ENCODE measurements at regions not wholly inside any gene's neighbourhood (a gene's known extent, or its start where the extent isn't known, plus 50 kb on each side); places are given as distances from the start of the nearest gene placed in this dataset.

DNA sequence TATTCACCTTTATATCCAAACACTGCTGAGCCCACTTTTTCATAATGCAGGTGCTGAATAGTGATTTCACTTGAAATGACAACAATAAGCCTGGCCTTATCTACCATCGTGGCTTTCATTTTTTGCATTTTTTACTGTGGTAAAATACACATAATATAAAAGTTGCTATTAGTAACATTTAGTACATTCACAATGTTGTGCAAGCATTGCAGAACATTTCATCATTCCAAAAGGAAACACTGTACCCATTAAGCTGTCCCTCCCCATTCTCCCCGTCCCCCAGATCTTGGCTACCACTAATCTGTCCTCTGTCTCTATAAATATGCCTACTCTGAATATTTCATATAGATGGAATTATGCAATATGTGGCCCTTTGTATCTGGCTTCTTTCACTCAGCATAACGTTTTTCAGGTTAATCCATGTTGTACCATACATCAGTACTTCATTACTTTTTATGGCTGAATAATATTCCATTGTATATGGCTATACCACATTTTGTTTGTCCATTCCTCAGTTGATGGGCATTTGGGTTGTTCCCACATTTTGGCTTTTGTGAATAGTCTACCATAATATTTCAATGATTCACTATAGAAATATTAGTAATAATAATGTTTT is 68.5 kb upstream of the ARID5B start (continued):
- TF ChIP-seq NFIC (IDR thresholded peaks at IDR 0.05; ENCODE audit: borderline replicate concordance) (no peak), GATA2 (CRISPR knock-in tag; IDR thresholded peaks at IDR 0.05) (no peak), CTCF (IDR thresholded peaks at IDR 0.05) (no peak)

GRCh38 chr10:61834519-61834918 is 67.0 kb upstream of the ARID5B start:
- no peaks in the 10 kb centered on the region for H3K27me3 ChIP-seq (ENCODE audit: insufficient read depth)
- H3K36me3 ChIP-seq (replicated peaks in 1 of 2; ENCODE audit: control insufficient read depth in 1 of 2, insufficient read depth in 2 of 2, low read length in 1 of 2): no peaks in the 10 kb centered on the region
- H3K9me2 ChIP-seq: no peaks in the 10 kb centered on the region
- H3K79me2 ChIP-seq (ENCODE audit: insufficient read depth): no peaks in the 10 kb centered on the region
- peak overlapping the region; percentile 89 to 93; a peak in 3 of 4 replicates for H3K27ac ChIP-seq (ENCODE audit: low read depth in 2 of 2, low read length in 1 of 2)
- H3F3A ChIP-seq (replicated peaks; ENCODE audit: insufficient read depth): peaks cover 21% of the 10 kb centered on the region
- no peaks in the 10 kb centered on the region for H4K20me1 ChIP-seq (ENCODE audit: insufficient read depth)
- H3K4me2 ChIP-seq: peak overlapping the region; percentile 71; the same call in 1 of the 2 replicates
- peaks cover 21 to 29% of the 10 kb centered on the region in 2 experiments for H3K4me1 ChIP-seq (ENCODE audit: control insufficient read depth in 1 of 2, insufficient read depth in 2 of 2, low read depth in 1 of 2, low read length in 1 of 2)
- no peak overlapping the region for H3K4me3 ChIP-seq (ENCODE audit: low read depth in 2 of 2, low read length in 1 of 2)
- CTCF ChIA-PET: interaction anchor here (0.7 to 2.4 kb wide), 14 partner anchors 8 to 693 kb away, joined by 3 to 13 read pairs (median 4); no protein-coding TSS in a partner anchor
- no peak for DNase-seq
- TF ChIP-seq REST (IDR thresholded peaks at IDR 0.05; ENCODE audit: low read depth, low read length) (no peak), TCF12 (IDR thresholded peaks at IDR 0.05) (no peak), MXI1 (IDR thresholded peaks at IDR 0.05; ENCODE audit: low read depth, low read length) (no peak), RFX5 (IDR thresholded peaks at IDR 0.05; ENCODE audit: low read length) (no peak), EZH2phosphoT487 (IDR thresholded peaks at IDR 0.05; ENCODE audit: borderline replicate concordance, low read depth) (no peak), FOXM1 (IDR thresholded peaks at IDR 0.05; ENCODE audit: low read depth) (no peak), ZBTB33 (IDR thresholded peaks at IDR 0.05; ENCODE audit: borderline replicate concordance, low read depth) (no peak), SIN3A (IDR thresholded peaks at IDR 0.05; ENCODE audit: borderline replicate concordance, low read depth, low read length) (no peak), JUND (IDR thresholded peaks at IDR 0.05) (no peak), RXRA (IDR thresholded peaks at IDR 0.05; ENCODE audit: borderline replicate concordance, low read depth) (no peak), USF1 (IDR thresholded peaks at IDR 0.05; ENCODE audit: borderline replicate concordance, low read depth) (no peak), CTCF (IDR thresholded peaks at IDR 0.05) (no peak), MAX (IDR thresholded peaks at IDR 0.05; ENCODE audit: low read depth) (no peak), USF2 (IDR thresholded peaks at IDR 0.05; ENCODE audit: borderline replicate concordance, low read depth, low read length) (no peak), ELF1 (IDR thresholded peaks at IDR 0.05) (no peak)
- POLR2A ChIA-PET: no interaction called here
- H3K9ac ChIP-seq: no peak overlapping the region
- WGBS (ENCODE audit: low lambda C conversion rate): 100% methylated on average over 1 of the region's 1 CpG
- peak overlapping the region; percentile 61; the same call in 1 of the 2 replicates for H2AFZ ChIP-seq (ENCODE audit: low read depth)
- no peaks in the 10 kb centered on the region for H3K9me3 ChIP-seq
